HFFc6 (cell line): ENCODE measurements at regions not wholly inside any gene's neighbourhood (a gene's known extent, or its start where the extent isn't known, plus 50 kb on each side); places are given as distances from the start of the nearest gene placed in this dataset.

Source experiments
- DNase-seq: peaks from one replicate; pipeline ENCODE4 v3.0.0-alpha.2; 2018
- H3K27ac Mint-ChIP-seq: 2 replicates; pipeline ENCODE4 v1.8.0; 2020; ENCODE audit warnings: mild to moderate bottlenecking, mixed read lengths
- H3K27me3 Mint-ChIP-seq: 2 replicates; pipeline ENCODE4 v1.8.0; 2021; ENCODE audit warnings: mild to moderate bottlenecking, moderate library complexity, mixed read lengths; ENCODE audit not compliant: insufficient read depth
- H3K36me3 Mint-ChIP-seq: 2 replicates; pipeline ENCODE4 v1.8.0; 2021; ENCODE audit warnings: low read depth, mixed read lengths
- H3K4me1 Mint-ChIP-seq: 2 replicates; pipeline ENCODE4 v1.8.0; 2020; ENCODE audit warnings: low read depth, mixed read lengths
- H3K4me3 Mint-ChIP-seq: 2 replicates; pipeline ENCODE4 v1.8.0; 2020; ENCODE audit warnings: mild to moderate bottlenecking, moderate library complexity, mixed read lengths
- H3K9me3 Mint-ChIP-seq: 2 replicates; pipeline ENCODE4 v1.8.0; 2020; ENCODE audit warnings: mild to moderate bottlenecking, mixed read lengths
- CTCF ChIP-seq: fragments of 200-600 bp; sonication (generic); IDR thresholded peaks from 2 replicates; pipeline ENCODE4 v1.5.0; 2021; ENCODE audit warnings: antibody characterized with exemption, mild to moderate bottlenecking

DNA sequence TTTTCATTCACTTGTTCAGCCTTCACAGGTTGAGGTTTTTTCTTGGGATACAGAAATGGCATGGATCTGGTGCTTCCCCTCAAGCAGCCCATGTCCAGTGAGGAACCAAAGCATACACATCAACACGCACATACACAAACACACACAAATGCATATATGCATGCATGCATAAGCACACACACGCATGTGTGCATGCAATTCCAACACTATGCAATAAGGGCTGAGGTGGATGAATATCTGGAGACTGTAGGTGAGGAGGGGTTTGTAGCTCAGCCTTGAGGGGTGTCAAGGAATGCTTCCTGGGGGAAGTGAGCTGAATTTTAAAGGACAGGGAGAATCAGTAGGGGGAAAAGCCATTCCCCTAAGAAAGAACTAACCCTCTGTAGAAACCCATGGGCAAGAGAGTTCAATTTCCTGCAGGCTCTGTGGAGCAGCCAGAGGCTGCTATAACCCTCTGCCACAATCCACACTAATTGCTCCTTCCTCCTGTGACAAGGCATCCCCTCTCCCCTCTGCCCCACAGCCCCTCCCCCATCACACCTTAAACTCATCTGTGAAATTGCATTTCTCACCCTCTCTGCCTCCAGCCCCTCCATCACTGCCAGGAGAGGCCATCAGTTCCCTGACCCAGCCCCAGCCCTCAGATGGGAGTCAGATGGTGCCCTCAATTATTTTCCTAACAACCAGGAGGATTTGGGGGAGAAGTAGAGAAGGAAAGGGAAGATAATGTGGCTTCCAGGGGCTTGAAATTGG lies 316.4 kb downstream of the RPS24 start:
- Mint-ChIP-seq H3K4me3 (no peak overlapping the region), H3K4me1 (no peaks in the 10 kb centered on the region), H3K27ac (no peak overlapping the region), H3K27me3 (peaks cover 22% of the 10 kb centered on the region), H3K36me3 (no peaks in the 10 kb centered on the region), H3K9me3 (no peaks in the 10 kb centered on the region)
- DNase-seq = no peak
- no peak for TF ChIP-seq CTCF

GRCh38 chr10:78351283-78351682 lies 317.6 kb downstream of the RPS24 start:
- Mint-ChIP-seq H3K27me3 (peaks cover 20% of the 10 kb centered on the region), H3K27ac (no peak overlapping the region), H3K4me3 (no peak overlapping the region), H3K36me3 (no peaks in the 10 kb centered on the region), H3K4me1 (no peaks in the 10 kb centered on the region), H3K9me3 (no peaks in the 10 kb centered on the region)
- no peak for DNase-seq
- TF ChIP-seq CTCF = no peak

- no peaks in the 10 kb centered on the region for H3K4me1 Mint-ChIP-seq
- peaks cover 20% of the 10 kb centered on the region for H3K27me3 Mint-ChIP-seq
- no peak overlapping the region for H3K27ac Mint-ChIP-seq
- no peak for TF ChIP-seq CTCF
- no peaks in the 10 kb centered on the region for H3K9me3 Mint-ChIP-seq
- H3K4me3 Mint-ChIP-seq = no peak overlapping the region
- H3K36me3 Mint-ChIP-seq = no peaks in the 10 kb centered on the region
- DNase-seq = no peak
Measured at GRCh38 chr10:78351809-78352208, 318.1 kb downstream of the RPS24 start.

DNA sequence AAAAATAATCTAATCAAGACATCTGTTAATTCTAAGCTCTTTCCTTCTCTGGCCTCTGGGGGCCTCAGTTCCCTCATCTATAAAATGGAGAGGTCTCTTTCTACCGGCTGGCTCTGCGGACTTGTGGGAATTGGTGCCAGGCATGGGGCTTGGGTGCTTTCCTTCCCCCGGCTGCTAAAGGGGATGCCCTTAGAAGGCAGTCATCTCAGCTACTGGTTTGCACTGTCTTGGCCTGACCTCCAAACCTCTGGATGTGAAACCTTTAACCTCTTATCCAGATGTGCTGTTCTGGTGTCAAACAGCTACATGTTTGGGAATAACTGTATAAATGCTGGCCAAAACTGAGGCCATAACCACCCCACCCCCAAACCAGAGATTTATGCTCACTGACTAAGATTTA lies 320.0 kb downstream of the RPS24 start:
- no peak overlapping the region for H3K27ac Mint-ChIP-seq
- peaks cover 24% of the 10 kb centered on the region for H3K27me3 Mint-ChIP-seq
- no peaks in the 10 kb centered on the region for H3K4me1 Mint-ChIP-seq
- peak; percentile 9; the same call in 1 of the 2 replicates for TF ChIP-seq CTCF
- no peaks in the 10 kb centered on the region for H3K9me3 Mint-ChIP-seq
- no peaks in the 10 kb centered on the region for H3K36me3 Mint-ChIP-seq
- H3K4me3 Mint-ChIP-seq = no peak overlapping the region
- DNase-seq = no peak

DNA sequence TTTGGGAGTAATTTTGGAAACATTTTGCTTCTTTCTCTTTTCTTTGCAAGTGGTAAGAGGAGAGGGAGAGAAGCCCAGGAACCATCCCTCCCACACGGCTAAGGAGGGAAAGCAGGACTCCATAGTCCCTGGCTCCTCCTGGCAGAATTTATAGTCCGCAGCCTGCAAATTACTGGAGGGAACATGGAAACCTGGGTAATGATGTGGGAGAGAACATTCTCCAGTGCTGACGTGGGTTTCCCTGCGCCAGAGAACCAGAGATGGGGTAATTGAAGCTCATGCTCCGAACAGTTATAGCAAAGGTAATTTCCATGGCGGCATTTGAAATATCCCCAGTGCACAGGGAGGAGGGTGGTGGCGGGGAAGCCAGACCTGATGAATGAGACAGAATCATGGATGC lies 320.4 kb downstream of the RPS24 start:
- H3K4me1 Mint-ChIP-seq = no peaks in the 10 kb centered on the region
- TF ChIP-seq CTCF = no peak
- H3K27ac Mint-ChIP-seq = no peak overlapping the region
- no peak for DNase-seq
- no peak overlapping the region for H3K4me3 Mint-ChIP-seq
- H3K9me3 Mint-ChIP-seq = no peaks in the 10 kb centered on the region
- H3K27me3 Mint-ChIP-seq = peaks cover 29% of the 10 kb centered on the region
- no peaks in the 10 kb centered on the region for H3K36me3 Mint-ChIP-seq
